ENCODE measurements at regions not wholly inside any gene's neighbourhood (a gene's known extent, or its start where the extent isn't known, plus 50 kb on each side); places are given as distances from the start of the nearest gene placed in this dataset.
A peak's percentile ranks its signal among the peaks of the same experiment; 100 is the strongest.

- Mint-ChIP-seq H3K4me1 (no peaks in the 10 kb centered on the region), H3K27me3 (peaks cover 7 to 44% of the 10 kb centered on the region in 2 donors), H3K27ac (no peak overlapping the region), H3K9me3 (no peaks in the 10 kb centered on the region), H3K4me3 (no peak overlapping the region), H3K36me3 (no peaks in the 10 kb centered on the region)
- no peaks in the 10 kb centered on the region for H3K4me1 ChIP-seq (ENCODE audit: insufficient read depth, low read length)
- no peaks in the 10 kb centered on the region for H3K9me3 ChIP-seq (ENCODE audit: low read length)
- POLR2A ChIA-PET: no interaction called here
- CTCF ChIA-PET: no interaction called here
- no peak overlapping the region for H3K27ac ChIP-seq (ENCODE audit: low read depth, low read length)
- DNase-seq: no peak
- no peaks in the 10 kb centered on the region for H3K36me3 ChIP-seq (ENCODE audit: insufficient read depth, low read length)
- no peaks in the 10 kb centered on the region for H3K27me3 ChIP-seq (ENCODE audit: insufficient read depth, low read length, poor library complexity, severe bottlenecking)
- H3K4me3 ChIP-seq (ENCODE audit: low read length): no peak overlapping the region
Measured at GRCh38 chr5:62137628-62138027, 168.4 kb upstream of the KIF2A start.

- ChIA-PET POLR2A (no interaction called here), CTCF (no interaction called here)
- Histone ChIP-seq H3K27ac (ENCODE audit: low read depth, low read length) (no peak overlapping the region), H3K36me3 (ENCODE audit: insufficient read depth, low read length) (no peaks in the 10 kb centered on the region), H3K27me3 (ENCODE audit: insufficient read depth, low read length, poor library complexity, severe bottlenecking) (no peaks in the 10 kb centered on the region), H3K4me3 (ENCODE audit: low read length) (no peak overlapping the region), H3K4me1 (ENCODE audit: insufficient read depth, low read length) (no peaks in the 10 kb centered on the region), H3K9me3 (ENCODE audit: low read length) (no peaks in the 10 kb centered on the region)
- no peak overlapping the region for H3K4me3 Mint-ChIP-seq
- no peak overlapping the region for H3K27ac Mint-ChIP-seq
- H3K9me3 Mint-ChIP-seq: no peaks in the 10 kb centered on the region
- peaks cover 12 to 52% of the 10 kb centered on the region in 2 donors for H3K27me3 Mint-ChIP-seq
- H3K36me3 Mint-ChIP-seq: no peaks in the 10 kb centered on the region
- DNase-seq: no peak
- H3K4me1 Mint-ChIP-seq: no peaks in the 10 kb centered on the region
Measured at GRCh38 chr5:62138607-62139006, 167.4 kb upstream of the KIF2A start.

GRCh38 chr5:62139741-62140140 is 166.3 kb upstream of the KIF2A start:
- H3K4me1 ChIP-seq (ENCODE audit: insufficient read depth, low read length): no peaks in the 10 kb centered on the region
- no peak overlapping the region for H3K27ac Mint-ChIP-seq
- POLR2A ChIA-PET: no interaction called here
- no peak overlapping the region for H3K27ac ChIP-seq (ENCODE audit: low read depth, low read length)
- H3K4me3 Mint-ChIP-seq: no peak overlapping the region
- no peaks in the 10 kb centered on the region for H3K36me3 ChIP-seq (ENCODE audit: insufficient read depth, low read length)
- H3K4me3 ChIP-seq (ENCODE audit: low read length): no peak overlapping the region
- H3K27me3 Mint-ChIP-seq: peaks cover 23 to 59% of the 10 kb centered on the region in 2 donors
- CTCF ChIA-PET: no interaction called here
- no peaks in the 10 kb centered on the region for H3K36me3 Mint-ChIP-seq
- H3K4me1 Mint-ChIP-seq: no peaks in the 10 kb centered on the region
- no peaks in the 10 kb centered on the region for H3K27me3 ChIP-seq (ENCODE audit: insufficient read depth, low read length, poor library complexity, severe bottlenecking)
- DNase-seq: no peak
- H3K9me3 ChIP-seq (ENCODE audit: low read length): no peaks in the 10 kb centered on the region
- H3K9me3 Mint-ChIP-seq: no peaks in the 10 kb centered on the region

- Histone ChIP-seq H3K27ac (ENCODE audit: low read depth, low read length) (no peak overlapping the region), H3K4me1 (ENCODE audit: insufficient read depth, low read length) (no peaks in the 10 kb centered on the region), H3K36me3 (ENCODE audit: insufficient read depth, low read length) (no peaks in the 10 kb centered on the region), H3K4me3 (ENCODE audit: low read length) (no peak overlapping the region), H3K27me3 (ENCODE audit: insufficient read depth, low read length, poor library complexity, severe bottlenecking) (no peaks in the 10 kb centered on the region), H3K9me3 (ENCODE audit: low read length) (no peaks in the 10 kb centered on the region)
- no peak overlapping the region for H3K27ac Mint-ChIP-seq
- peaks cover 0 to 2% (median 0%) of the 10 kb centered on the region in 5 donors for H3K9me3 Mint-ChIP-seq
- H3K4me3 Mint-ChIP-seq: no peak overlapping the region
- CTCF ChIA-PET: no interaction called here
- no peaks in the 10 kb centered on the region for H3K36me3 Mint-ChIP-seq
- POLR2A ChIA-PET: no interaction called here
- no peak for DNase-seq
- peaks cover 24 to 63% of the 10 kb centered on the region in 2 donors for H3K27me3 Mint-ChIP-seq
- no peaks in the 10 kb centered on the region for H3K4me1 Mint-ChIP-seq
Measured at GRCh38 chr5:62142351-62142750, 163.7 kb upstream of the KIF2A start.

- Histone ChIP-seq H3K4me1 (ENCODE audit: insufficient read depth, low read length) (no peaks in the 10 kb centered on the region), H3K9me3 (ENCODE audit: low read length) (no peaks in the 10 kb centered on the region), H3K27me3 (ENCODE audit: insufficient read depth, low read length, poor library complexity, severe bottlenecking) (no peaks in the 10 kb centered on the region), H3K4me3 (ENCODE audit: low read length) (no peak overlapping the region), H3K36me3 (ENCODE audit: insufficient read depth, low read length) (no peaks in the 10 kb centered on the region), H3K27ac (ENCODE audit: low read depth, low read length) (no peak overlapping the region)
- CTCF ChIA-PET: no interaction called here
- peaks cover 0 to 2% (median 0%) of the 10 kb centered on the region in 5 donors for H3K9me3 Mint-ChIP-seq
- no peaks in the 10 kb centered on the region for H3K36me3 Mint-ChIP-seq
- H3K4me1 Mint-ChIP-seq: no peaks in the 10 kb centered on the region
- H3K27ac Mint-ChIP-seq: no peak overlapping the region
- POLR2A ChIA-PET: no interaction called here
- H3K4me3 Mint-ChIP-seq: no peak overlapping the region
- peaks cover 27 to 62% of the 10 kb centered on the region in 2 donors for H3K27me3 Mint-ChIP-seq
- no peak for DNase-seq
Measured at GRCh38 chr5:62143268-62144229, 162.5 kb upstream of the KIF2A start.

GRCh38 chr5:62144401-62145022 is 161.5 kb upstream of the KIF2A start:
- Histone ChIP-seq H3K36me3 (ENCODE audit: insufficient read depth, low read length) (no peaks in the 10 kb centered on the region), H3K27me3 (ENCODE audit: insufficient read depth, low read length, poor library complexity, severe bottlenecking) (no peaks in the 10 kb centered on the region), H3K9me3 (ENCODE audit: low read length) (no peaks in the 10 kb centered on the region), H3K4me1 (ENCODE audit: insufficient read depth, low read length) (no peaks in the 10 kb centered on the region), H3K27ac (ENCODE audit: low read depth, low read length) (no peak overlapping the region), H3K4me3 (ENCODE audit: low read length) (no peak overlapping the region)
- Mint-ChIP-seq H3K36me3 (no peaks in the 10 kb centered on the region), H3K9me3 (peaks cover 0 to 5% (median 0%) of the 10 kb centered on the region in 5 donors), H3K4me3 (no peak overlapping the region), H3K27me3 (peaks cover 27 to 56% of the 10 kb centered on the region in 2 donors), H3K4me1 (no peaks in the 10 kb centered on the region), H3K27ac (peak overlapping the region in 1 of 8 donors; percentile 8)
- no peak for DNase-seq
- ChIA-PET CTCF (no interaction called here), POLR2A (no interaction called here)

GRCh38 chr5:62149879-62150278 is 156.1 kb upstream of the KIF2A start:
- Histone ChIP-seq H3K27ac (ENCODE audit: low read depth, low read length) (no peak overlapping the region), H3K4me3 (ENCODE audit: low read length) (no peak overlapping the region), H3K9me3 (ENCODE audit: low read length) (no peaks in the 10 kb centered on the region), H3K4me1 (ENCODE audit: insufficient read depth, low read length) (no peaks in the 10 kb centered on the region), H3K36me3 (ENCODE audit: insufficient read depth, low read length) (no peaks in the 10 kb centered on the region), H3K27me3 (ENCODE audit: insufficient read depth, low read length, poor library complexity, severe bottlenecking) (peaks cover 5% of the 10 kb centered on the region)
- H3K9me3 Mint-ChIP-seq: peaks cover 6 to 12% (median 9%) of the 10 kb centered on the region in 5 donors
- ChIA-PET CTCF (no interaction called here), POLR2A (no interaction called here)
- H3K27me3 Mint-ChIP-seq: peaks cover 9 to 39% of the 10 kb centered on the region in 2 donors
- H3K27ac Mint-ChIP-seq: no peak overlapping the region
- H3K36me3 Mint-ChIP-seq: no peaks in the 10 kb centered on the region
- DNase-seq: no peak
- no peak overlapping the region for H3K4me3 Mint-ChIP-seq
- no peaks in the 10 kb centered on the region for H3K4me1 Mint-ChIP-seq

GRCh38 chr5:62152394-62153087 is 153.5 kb upstream of the KIF2A start:
- Histone ChIP-seq H3K36me3 (ENCODE audit: insufficient read depth, low read length) (no peaks in the 10 kb centered on the region), H3K4me1 (ENCODE audit: insufficient read depth, low read length) (no peaks in the 10 kb centered on the region), H3K9me3 (ENCODE audit: low read length) (no peaks in the 10 kb centered on the region), H3K27ac (ENCODE audit: low read depth, low read length) (no peak overlapping the region), H3K4me3 (ENCODE audit: low read length) (no peak overlapping the region), H3K27me3 (ENCODE audit: insufficient read depth, low read length, poor library complexity, severe bottlenecking) (peaks cover 5% of the 10 kb centered on the region)
- CTCF ChIA-PET: no interaction called here
- H3K27me3 Mint-ChIP-seq: peaks cover 10 to 31% of the 10 kb centered on the region in 2 donors
- H3K36me3 Mint-ChIP-seq: no peaks in the 10 kb centered on the region
- no peak for DNase-seq
- no peaks in the 10 kb centered on the region for H3K4me1 Mint-ChIP-seq
- POLR2A ChIA-PET: no interaction called here
- peaks cover 10 to 19% (median 14%) of the 10 kb centered on the region in 5 donors for H3K9me3 Mint-ChIP-seq
- no peak overlapping the region for H3K4me3 Mint-ChIP-seq
- no peak overlapping the region for H3K27ac Mint-ChIP-seq
